HG02884 (cell line): ENCODE measurements at regions not wholly inside any gene's neighbourhood (a gene's known extent, or its start where the extent isn't known, plus 50 kb on each side); places are given as distances from the start of the nearest gene placed in this dataset.
"Not testable (repeated sequence)": the region's sequence is repeated elsewhere in the genome, so short reads cannot be mapped to it uniquely, and the experiment has no call there.

Experiments
- ATAC-seq: cut with Tn5 transposase; IDR thresholded peaks from one replicate; pipeline ENCODE4 v1.9.1; 2021; ENCODE audit warnings: mild to moderate bottlenecking, moderate library complexity; ENCODE audit not compliant: unreplicated experiment

GRCh38 chr1:73667959-73668358 lies 530.0 kb downstream of the LRRIQ3 start:
- ATAC-seq, result not testable (repeated sequence)

GRCh38 chr1:73662526-73662925 lies 535.5 kb downstream of the LRRIQ3 start:
- ATAC-seq, result no peak

GRCh38 chr1:73659136-73659535 lies 538.8 kb downstream of the LRRIQ3 start:
- ATAC-seq, result no peak

GRCh38 chr1:73654714-73655113 lies 543.3 kb downstream of the LRRIQ3 start:
- no peak for ATAC-seq

GRCh38 chr1:73644198-73644597 lies 553.8 kb downstream of the LRRIQ3 start:
- no peak for ATAC-seq

- ATAC-seq, result no peak
Observed at GRCh38 chr1:73639494-73639893, 558.5 kb downstream of the LRRIQ3 start.

GRCh38 chr1:73637264-73637663 lies 560.7 kb downstream of the LRRIQ3 start:
- no peak for ATAC-seq

- no peak for ATAC-seq
Observed at GRCh38 chr1:73635021-73635420, 563.0 kb downstream of the LRRIQ3 start.

- no peak for ATAC-seq
Observed at GRCh38 chr1:73627723-73628122, 570.3 kb downstream of the LRRIQ3 start.

- ATAC-seq, result no peak
Observed at GRCh38 chr1:73626326-73626725, 571.6 kb downstream of the LRRIQ3 start.

GRCh38 chr1:73623946-73624345 lies 574.0 kb downstream of the LRRIQ3 start:
- ATAC-seq, result no peak

GRCh38 chr1:73617145-73617544 lies 580.8 kb downstream of the LRRIQ3 start:
- no peak for ATAC-seq

GRCh38 chr1:73611681-73612080 lies 586.3 kb downstream of the LRRIQ3 start:
- ATAC-seq, result no peak

- ATAC-seq, result no peak
Observed at GRCh38 chr1:73604739-73605138, 593.2 kb downstream of the LRRIQ3 start.

- ATAC-seq, result no peak
Observed at GRCh38 chr1:73604211-73604610, 593.8 kb downstream of the LRRIQ3 start.

GRCh38 chr1:73593804-73594203 lies 604.2 kb downstream of the LRRIQ3 start:
- no peak for ATAC-seq

GRCh38 chr1:73593364-73593763 lies 604.6 kb downstream of the LRRIQ3 start:
- no peak for ATAC-seq

GRCh38 chr1:73587080-73587479 lies 610.9 kb downstream of the LRRIQ3 start:
- no peak for ATAC-seq

GRCh38 chr1:73577206-73577605 lies 620.8 kb downstream of the LRRIQ3 start:
- no peak for ATAC-seq

- ATAC-seq, result no peak
Observed at GRCh38 chr1:73576083-73576482, 621.9 kb downstream of the LRRIQ3 start.

- no peak for ATAC-seq
Observed at GRCh38 chr1:73564294-73564693, 633.7 kb downstream of the LRRIQ3 start.

GRCh38 chr1:73556270-73556669 lies 641.7 kb downstream of the LRRIQ3 start:
- no peak for ATAC-seq

GRCh38 chr1:73537400-73537799 lies 660.6 kb downstream of the LRRIQ3 start:
- no peak for ATAC-seq
